ENCODE measurements at regions not wholly inside any gene's neighbourhood (a gene's known extent, or its start where the extent isn't known, plus 50 kb on each side); places are given as distances from the start of the nearest gene placed in this dataset.

DNA sequence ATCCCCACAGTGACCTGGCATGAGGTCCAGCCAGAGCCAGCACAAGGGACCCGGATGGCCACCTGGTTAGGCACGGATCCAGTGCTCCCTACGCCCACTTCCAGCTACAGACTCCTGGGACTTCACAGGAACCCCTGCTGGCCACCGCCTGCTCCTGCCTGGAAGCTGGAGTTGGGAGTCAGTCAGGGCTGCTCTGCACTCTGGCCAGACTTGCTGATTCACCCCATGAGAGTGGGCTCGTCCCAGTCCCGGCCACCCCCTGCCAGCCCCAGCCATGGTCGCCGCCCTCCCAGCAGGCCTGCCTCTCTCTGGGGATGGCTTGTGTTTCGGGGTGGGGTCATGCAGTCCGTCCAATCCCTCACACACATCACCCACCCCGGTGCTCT lies 125.8 kb downstream of the DLL1 start (continued):
- TF ChIP-seq, protein P1, sequence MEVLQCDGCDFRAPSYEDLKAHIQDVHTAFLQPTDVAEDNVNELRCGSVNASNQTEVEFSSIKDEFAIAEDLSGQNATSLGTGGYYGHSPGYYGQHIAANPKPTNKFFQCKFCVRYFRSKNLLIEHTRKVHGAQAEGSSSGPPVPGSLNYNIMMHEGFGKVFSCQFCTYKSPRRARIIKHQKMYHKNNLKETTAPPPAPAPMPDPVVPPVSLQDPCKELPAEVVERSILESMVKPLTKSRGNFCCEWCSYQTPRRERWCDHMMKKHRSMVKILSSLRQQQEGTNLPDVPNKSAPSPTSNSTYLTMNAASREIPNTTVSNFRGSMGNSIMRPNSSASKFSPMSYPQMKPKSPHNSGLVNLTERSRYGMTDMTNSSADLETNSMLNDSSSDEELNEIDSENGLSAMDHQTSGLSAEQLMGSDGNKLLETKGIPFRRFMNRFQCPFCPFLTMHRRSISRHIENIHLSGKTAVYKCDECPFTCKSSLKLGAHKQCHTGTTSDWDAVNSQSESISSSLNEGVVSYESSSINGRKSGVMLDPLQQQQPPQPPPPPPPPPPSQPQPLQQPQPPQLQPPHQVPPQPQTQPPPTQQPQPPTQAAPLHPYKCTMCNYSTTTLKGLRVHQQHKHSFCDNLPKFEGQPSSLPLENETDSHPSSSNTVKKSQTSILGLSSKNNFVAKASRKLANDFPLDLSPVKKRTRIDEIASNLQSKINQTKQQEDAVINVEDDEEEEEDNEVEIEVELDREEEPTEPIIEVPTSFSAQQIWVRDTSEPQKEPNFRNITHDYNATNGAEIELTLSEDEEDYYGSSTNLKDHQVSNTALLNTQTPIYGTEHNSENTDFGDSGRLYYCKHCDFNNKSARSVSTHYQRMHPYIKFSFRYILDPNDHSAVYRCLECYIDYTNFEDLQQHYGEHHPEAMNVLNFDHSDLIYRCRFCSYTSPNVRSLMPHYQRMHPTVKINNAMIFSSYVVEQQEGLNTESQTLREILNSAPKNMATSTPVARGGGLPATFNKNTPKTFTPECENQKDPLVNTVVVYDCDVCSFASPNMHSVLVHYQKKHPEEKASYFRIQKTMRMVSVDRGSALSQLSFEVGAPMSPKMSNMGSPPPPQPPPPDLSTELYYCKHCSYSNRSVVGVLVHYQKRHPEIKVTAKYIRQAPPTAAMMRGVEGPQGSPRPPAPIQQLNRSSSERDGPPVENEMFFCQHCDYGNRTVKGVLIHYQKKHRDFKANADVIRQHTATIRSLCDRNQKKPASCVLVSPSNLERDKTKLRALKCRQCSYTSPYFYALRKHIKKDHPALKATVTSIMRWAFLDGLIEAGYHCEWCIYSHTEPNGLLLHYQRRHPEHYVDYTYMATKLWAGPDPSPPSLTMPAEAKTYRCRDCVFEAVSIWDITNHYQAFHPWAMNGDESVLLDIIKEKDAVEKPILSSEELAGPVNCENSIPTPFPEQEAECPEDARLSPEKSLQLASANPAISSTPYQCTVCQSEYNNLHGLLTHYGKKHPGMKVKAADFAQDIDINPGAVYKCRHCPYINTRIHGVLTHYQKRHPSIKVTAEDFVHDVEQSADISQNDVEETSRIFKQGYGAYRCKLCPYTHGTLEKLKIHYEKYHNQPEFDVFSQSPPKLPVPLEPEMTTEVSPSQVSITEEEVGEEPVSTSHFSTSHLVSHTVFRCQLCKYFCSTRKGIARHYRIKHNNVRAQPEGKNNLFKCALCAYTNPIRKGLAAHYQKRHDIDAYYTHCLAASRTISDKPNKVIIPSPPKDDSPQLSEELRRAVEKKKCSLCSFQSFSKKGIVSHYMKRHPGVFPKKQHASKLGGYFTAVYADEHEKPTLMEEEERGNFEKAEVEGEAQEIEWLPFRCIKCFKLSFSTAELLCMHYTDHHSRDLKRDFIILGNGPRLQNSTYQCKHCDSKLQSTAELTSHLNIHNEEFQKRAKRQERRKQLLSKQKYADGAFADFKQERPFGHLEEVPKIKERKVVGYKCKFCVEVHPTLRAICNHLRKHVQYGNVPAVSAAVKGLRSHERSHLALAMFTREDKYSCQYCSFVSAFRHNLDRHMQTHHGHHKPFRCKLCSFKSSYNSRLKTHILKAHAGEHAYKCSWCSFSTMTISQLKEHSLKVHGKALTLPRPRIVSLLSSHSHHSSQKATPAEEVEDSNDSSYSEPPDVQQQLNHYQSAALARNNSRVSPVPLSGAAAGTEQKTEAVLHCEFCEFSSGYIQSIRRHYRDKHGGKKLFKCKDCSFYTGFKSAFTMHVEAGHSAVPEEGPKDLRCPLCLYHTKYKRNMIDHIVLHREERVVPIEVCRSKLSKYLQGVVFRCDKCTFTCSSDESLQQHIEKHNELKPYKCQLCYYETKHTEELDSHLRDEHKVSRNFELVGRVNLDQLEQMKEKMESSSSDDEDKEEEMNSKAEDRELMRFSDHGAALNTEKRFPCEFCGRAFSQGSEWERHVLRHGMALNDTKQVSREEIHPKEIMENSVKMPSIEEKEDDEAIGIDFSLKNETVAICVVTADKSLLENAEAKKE (CRISPR knock-in tag; IDR thresholded peaks at IDR 0.05) = no peak
- no peak for TF ChIP-seq ZNF114 (CRISPR knock-in tag; IDR thresholded peaks at IDR 0.05)
- TF ChIP-seq JUNB (IDR thresholded peaks at IDR 0.05; ENCODE audit: unreplicated experiment) = no peak
- TF ChIP-seq EZH2 (IDR thresholded peaks at IDR 0.05; ENCODE audit: low read depth, unreplicated experiment) = no peak
- TF ChIP-seq NANOG (IDR thresholded peaks at IDR 0.05; ENCODE audit: borderline replicate concordance) = no peak
- TF ChIP-seq POLR2AphosphoS5 (IDR thresholded peaks at IDR 0.05; ENCODE audit: low read depth) = no peak
- no peak for TF ChIP-seq CREB1 (CRISPR knock-in tag; IDR thresholded peaks at IDR 0.05; ENCODE audit: low read depth)

DNA sequence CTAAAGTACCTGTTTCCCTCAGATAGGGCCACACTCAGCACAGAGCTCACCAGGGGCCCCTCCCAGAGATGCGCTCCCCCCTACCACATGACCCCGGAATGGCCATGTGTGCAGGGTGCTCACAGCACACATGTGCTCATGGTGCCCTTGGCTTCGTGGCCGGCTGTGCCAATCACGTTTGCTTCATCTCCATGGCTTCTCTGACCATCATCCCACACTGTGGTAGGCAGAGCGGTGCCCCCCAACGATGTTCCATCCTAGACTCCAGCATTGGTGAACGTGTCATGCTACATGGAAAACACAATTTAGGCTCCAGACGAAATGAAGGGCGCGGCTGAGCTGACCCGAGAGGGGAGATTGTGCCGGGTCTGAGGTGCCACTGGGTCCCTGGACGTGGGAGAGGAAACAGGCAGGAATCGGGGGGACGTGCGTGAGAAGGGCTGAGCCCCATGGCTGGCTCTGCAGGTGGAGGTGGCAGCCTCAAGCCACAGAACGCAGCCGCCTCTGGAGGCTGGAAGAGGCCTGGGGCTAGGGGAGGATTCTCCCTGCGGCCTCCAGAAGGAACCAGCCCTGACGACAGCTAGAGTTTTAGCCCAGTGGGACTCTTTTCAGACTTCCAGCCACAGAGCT lies 126.5 kb downstream of the DLL1 start:
- DNase-seq (ENCODE audit: low spot score) (no peak), ATAC-seq (no peak)
- Histone ChIP-seq H3K36me3 (ENCODE audit: insufficient read depth) (no peaks in the 10 kb centered on the region), H3K4me3 (no peak overlapping the region), H4K20me1 (replicated peaks; ENCODE audit: insufficient read depth) (no peaks in the 10 kb centered on the region), H3K4me2 (no peak overlapping the region), H3K4me1 (ENCODE audit: insufficient read depth) (no peaks in the 10 kb centered on the region), H3K27ac (ENCODE audit: low read depth) (no peak overlapping the region), H3K9me2 (ENCODE audit: insufficient read depth) (no peaks in the 10 kb centered on the region), H3K27me3 (ENCODE audit: insufficient read depth) (no peaks in the 10 kb centered on the region), H2AFZ (no peak overlapping the region), H3K79me2 (replicated peaks; ENCODE audit: insufficient read depth) (no peaks in the 10 kb centered on the region), H3F3A (replicated peaks; ENCODE audit: low read depth) (no peaks in the 10 kb centered on the region)
- Mint-ChIP-seq H3K27ac (no peak overlapping the region), H3K27me3 (ENCODE audit: insufficient read depth, low read depth, poor library complexity) (peaks cover 18% of the 10 kb centered on the region), H3K9me3 (peaks cover 18% of the 10 kb centered on the region), H3K4me1 (no peaks in the 10 kb centered on the region), H3K36me3 (ENCODE audit: low read depth) (peaks cover 9% of the 10 kb centered on the region), H3K4me3 (no peak overlapping the region)
- TF ChIP-seq, protein P2, sequence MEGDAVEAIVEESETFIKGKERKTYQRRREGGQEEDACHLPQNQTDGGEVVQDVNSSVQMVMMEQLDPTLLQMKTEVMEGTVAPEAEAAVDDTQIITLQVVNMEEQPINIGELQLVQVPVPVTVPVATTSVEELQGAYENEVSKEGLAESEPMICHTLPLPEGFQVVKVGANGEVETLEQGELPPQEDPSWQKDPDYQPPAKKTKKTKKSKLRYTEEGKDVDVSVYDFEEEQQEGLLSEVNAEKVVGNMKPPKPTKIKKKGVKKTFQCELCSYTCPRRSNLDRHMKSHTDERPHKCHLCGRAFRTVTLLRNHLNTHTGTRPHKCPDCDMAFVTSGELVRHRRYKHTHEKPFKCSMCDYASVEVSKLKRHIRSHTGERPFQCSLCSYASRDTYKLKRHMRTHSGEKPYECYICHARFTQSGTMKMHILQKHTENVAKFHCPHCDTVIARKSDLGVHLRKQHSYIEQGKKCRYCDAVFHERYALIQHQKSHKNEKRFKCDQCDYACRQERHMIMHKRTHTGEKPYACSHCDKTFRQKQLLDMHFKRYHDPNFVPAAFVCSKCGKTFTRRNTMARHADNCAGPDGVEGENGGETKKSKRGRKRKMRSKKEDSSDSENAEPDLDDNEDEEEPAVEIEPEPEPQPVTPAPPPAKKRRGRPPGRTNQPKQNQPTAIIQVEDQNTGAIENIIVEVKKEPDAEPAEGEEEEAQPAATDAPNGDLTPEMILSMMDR (conservative IDR thresholded peaks at IDR 0.05; ENCODE audit: low read depth in 2 of 2) = no peak
- TF ChIP-seq ZNF114 (CRISPR knock-in tag; IDR thresholded peaks at IDR 0.05) = no peak
- TF ChIP-seq, protein P3, sequence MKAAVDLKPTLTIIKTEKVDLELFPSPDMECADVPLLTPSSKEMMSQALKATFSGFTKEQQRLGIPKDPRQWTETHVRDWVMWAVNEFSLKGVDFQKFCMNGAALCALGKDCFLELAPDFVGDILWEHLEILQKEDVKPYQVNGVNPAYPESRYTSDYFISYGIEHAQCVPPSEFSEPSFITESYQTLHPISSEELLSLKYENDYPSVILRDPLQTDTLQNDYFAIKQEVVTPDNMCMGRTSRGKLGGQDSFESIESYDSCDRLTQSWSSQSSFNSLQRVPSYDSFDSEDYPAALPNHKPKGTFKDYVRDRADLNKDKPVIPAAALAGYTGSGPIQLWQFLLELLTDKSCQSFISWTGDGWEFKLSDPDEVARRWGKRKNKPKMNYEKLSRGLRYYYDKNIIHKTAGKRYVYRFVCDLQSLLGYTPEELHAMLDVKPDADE (IDR thresholded peaks at IDR 0.05) = no peak

Measured in GM23338 (cell line).